BJ (cell line): ENCODE measurements at regions not wholly inside any gene's neighbourhood (a gene's known extent, or its start where the extent isn't known, plus 50 kb on each side); places are given as distances from the start of the nearest gene placed in this dataset.

Experiments used
- CTCF ChIA-PET: fragments of 350-600 bp; formaldehyde crosslinking; extraction: SDS; loops from one replicate; lab custom pipeline; 2021; ENCODE audit warnings: antibody characterized with exemption, inconsistent platforms; lab: Yijun Ruan, JAX
- POLR2A ChIA-PET: fragments of 300-600 bp; sonication (Branson Sonifier 250); formaldehyde crosslinking; extraction: SDS; loops from one replicate; lab custom pipeline; 2021; ENCODE audit warnings: antibody characterized with exemption; lab: Charles Lee
- DNase-seq: peaks from one replicate; pipeline ENCODE4 v3.0.0-alpha.2; 2011; ENCODE audit warnings: low read depth
- H3K27me3 ChIP-seq: 2 replicates; pipeline ENCODE4 v1.6.0; 2011; ENCODE audit warnings: low read length; ENCODE audit not compliant: control insufficient read depth, insufficient read depth
- H3K36me3 ChIP-seq: 2 replicates; pipeline ENCODE4 v1.5.1; 2011; ENCODE audit warnings: low read length; ENCODE audit not compliant: control insufficient read depth, insufficient read depth
- H3K4me3 ChIP-seq: 2 replicates; pipeline ENCODE4 v1.5.1; 2011; ENCODE audit warnings: low read depth, mild to moderate bottlenecking, control low read depth, low read length
- CTCF ChIP-seq: IDR thresholded peaks from 2 replicates; pipeline ENCODE4 v1.5.1; 2011; ENCODE audit warnings: low read depth, mild to moderate bottlenecking, control low read depth, inconsistent platforms, low read length, moderate library complexity; ENCODE audit not compliant: insufficient read depth

- no peak for DNase-seq
- H3K36me3 ChIP-seq: no peaks in the 10 kb centered on the region
- ChIA-PET CTCF (no interaction called here), POLR2A (no interaction called here)
- no peak overlapping the region for H3K4me3 ChIP-seq
- no peak for TF ChIP-seq CTCF
- H3K27me3 ChIP-seq: no peaks in the 10 kb centered on the region
Measured at GRCh38 chr10:128884033-128884425, 583.0 kb upstream of the MGMT start.

- Histone ChIP-seq H3K27me3 (no peaks in the 10 kb centered on the region), H3K4me3 (no peak overlapping the region), H3K36me3 (no peaks in the 10 kb centered on the region)
- TF ChIP-seq CTCF: no peak
- no peak for DNase-seq
- CTCF ChIA-PET: no interaction called here
- POLR2A ChIA-PET: no interaction called here
Measured at GRCh38 chr10:128884496-128885072, 582.5 kb upstream of the MGMT start.

- ChIA-PET CTCF (no interaction called here), POLR2A (no interaction called here)
- no peak for TF ChIP-seq CTCF
Measured at GRCh38 chr10:128885573-128886555, 581.2 kb upstream of the MGMT start.

GRCh38 chr10:128887856-128888255 lies 579.2 kb upstream of the MGMT start:
- no peak for TF ChIP-seq CTCF
- DNase-seq: no peak
- H3K4me3 ChIP-seq: no peak overlapping the region
- H3K27me3 ChIP-seq: no peaks in the 10 kb centered on the region
- POLR2A ChIA-PET: no interaction called here
- CTCF ChIA-PET: no interaction called here
- no peaks in the 10 kb centered on the region for H3K36me3 ChIP-seq

More at GRCh38 chr10:128885573-128886555, 581.2 kb upstream of the MGMT start:
- Histone ChIP-seq H3K4me3 (no peak overlapping the region), H3K36me3 (no peaks in the 10 kb centered on the region), H3K27me3 (no peaks in the 10 kb centered on the region)
- no peak for DNase-seq

- ChIA-PET CTCF (no interaction called here), POLR2A (no interaction called here)
- TF ChIP-seq CTCF: no peak
- H3K4me3 ChIP-seq: no peak overlapping the region
- H3K27me3 ChIP-seq: no peaks in the 10 kb centered on the region
- no peak for DNase-seq
- H3K36me3 ChIP-seq: no peaks in the 10 kb centered on the region
Measured at GRCh38 chr10:128892005-128892404, 575.0 kb upstream of the MGMT start.
